ENCODE measurements at regions not wholly inside any gene's neighbourhood (a gene's known extent, or its start where the extent isn't known, plus 50 kb on each side); places are given as distances from the start of the nearest gene placed in this dataset.

- DNase-seq (ENCODE audit: low read depth) = no peak
These were observed 391.0 kb upstream of the AZI2 start for GRCh38 chr3:28739647-28740046.

DNA sequence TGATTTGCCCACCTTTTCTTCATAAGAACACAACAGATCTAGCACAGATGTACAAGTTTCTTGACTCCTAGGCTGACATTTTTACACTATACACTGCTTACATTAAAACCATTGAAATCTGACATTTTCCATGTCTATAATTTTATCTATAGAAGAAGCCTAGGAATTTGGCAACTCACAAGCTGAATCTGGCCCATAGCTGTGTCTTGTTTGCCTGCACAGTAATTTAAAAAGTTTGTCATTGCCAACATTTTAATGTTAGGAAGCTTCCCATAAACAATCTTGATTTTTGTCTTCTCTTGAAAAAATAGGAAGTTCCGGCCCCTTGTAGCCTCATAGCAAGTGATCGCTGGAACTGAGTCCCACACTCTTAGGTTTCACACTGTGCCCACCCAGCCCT, 394.6 kb upstream of the AZI2 start:
- DNase-seq (ENCODE audit: low read depth) = no peak

DNA sequence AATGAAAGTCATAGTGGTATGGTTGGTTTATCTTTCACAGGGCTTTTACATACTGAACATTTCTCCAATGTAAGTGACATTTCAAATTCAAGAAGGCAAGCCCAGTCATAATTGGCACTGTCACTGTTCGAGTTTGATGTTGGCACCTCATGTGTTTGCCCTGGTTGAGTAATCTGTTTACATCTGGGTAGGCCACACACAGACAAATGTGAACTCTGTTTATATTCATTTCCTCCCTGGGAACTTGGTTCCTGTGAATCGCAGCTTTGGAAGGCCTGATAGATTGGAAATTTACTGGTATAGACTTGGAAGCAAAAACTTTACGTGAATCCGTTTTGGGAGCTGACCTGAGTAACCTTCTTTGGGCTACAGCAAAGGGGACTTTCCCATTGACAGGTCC, 395.2 kb upstream of the AZI2 start:
- no peak for DNase-seq (ENCODE audit: low read depth)

GRCh38 chr3:28745436-28745835, 396.8 kb upstream of the AZI2 start:
- no peak for DNase-seq (ENCODE audit: low read depth)

DNA sequence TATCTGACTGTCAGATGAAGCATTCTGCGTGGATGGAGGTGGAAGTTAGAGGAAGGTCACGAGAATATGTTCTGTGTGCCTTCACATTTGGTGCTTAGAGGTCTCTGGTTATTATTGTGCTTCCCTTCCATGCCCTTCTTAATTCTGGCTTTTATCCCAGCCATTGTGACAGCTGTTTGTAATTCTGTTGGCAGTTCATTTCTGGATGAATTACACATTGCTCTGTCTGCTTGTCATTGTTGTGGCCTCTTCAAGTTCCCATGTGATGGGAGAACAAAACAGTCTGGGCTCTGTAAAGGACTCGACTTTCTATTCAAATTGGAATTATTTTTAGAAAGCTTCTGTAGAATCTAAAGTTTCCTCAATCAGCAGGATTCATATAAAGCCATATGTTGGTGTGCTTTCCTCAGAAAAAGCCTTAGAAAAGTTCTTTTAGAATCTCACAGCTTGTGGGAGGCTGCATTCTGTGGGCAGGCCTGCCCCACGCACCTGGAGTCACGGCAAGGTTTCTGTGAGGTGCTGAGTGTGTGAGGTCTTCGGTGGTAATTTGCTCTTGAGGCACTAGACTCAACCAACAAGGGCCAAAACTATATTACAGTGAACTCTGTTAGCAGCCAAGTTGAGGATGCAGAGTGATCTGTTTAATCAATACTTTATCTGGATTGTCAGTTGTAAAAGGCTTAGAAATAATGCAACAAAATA, 397.4 kb upstream of the AZI2 start:
- DNase-seq (ENCODE audit: low read depth) = no peak

DNA sequence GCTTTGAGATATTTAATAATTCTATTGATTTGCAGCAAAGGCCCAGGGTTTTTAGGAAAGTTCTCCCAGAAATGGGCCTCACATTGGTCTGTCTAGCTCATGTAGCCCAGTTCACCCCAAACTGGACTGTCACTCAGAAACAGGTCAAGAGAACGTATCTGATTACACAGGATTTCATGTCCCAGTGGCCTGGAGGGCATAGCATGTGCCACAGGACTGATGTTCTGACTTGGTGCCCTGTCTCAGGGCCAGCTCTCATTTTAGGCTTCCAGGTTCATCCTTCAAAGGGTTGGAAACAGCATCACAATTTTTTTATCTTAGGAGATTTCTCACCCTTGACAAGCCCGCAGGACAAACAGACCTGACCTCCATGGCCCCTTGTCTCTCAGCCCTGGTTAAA, 398.4 kb upstream of the AZI2 start:
- DNase-seq (ENCODE audit: low read depth) = no peak

GRCh38 chr3:28751864-28752263, 403.2 kb upstream of the AZI2 start:
- no peak for DNase-seq (ENCODE audit: low read depth)

DNA sequence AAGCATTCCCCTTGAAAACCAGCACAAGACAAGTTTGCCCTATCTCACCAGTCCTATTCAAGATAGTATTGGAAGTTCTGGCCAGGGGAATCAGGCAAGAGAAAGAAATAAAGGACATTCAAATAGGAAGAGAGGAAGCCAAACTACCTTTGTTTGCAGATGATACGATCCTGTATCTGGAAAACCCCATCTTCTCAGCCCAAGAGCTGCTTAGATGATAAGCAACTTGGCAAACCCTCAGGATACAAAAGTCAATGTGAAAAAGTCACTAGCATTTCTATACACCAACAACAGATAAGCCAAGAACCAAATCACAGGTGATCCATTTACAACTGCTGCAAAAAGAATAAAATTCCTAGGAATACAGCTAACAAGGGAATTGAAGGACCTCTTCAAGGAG, 403.7 kb upstream of the AZI2 start:
- DNase-seq (ENCODE audit: low read depth) = no peak

GRCh38 chr3:28756056-28756455, 407.4 kb upstream of the AZI2 start:
- DNase-seq (ENCODE audit: low read depth) = no peak

DNA sequence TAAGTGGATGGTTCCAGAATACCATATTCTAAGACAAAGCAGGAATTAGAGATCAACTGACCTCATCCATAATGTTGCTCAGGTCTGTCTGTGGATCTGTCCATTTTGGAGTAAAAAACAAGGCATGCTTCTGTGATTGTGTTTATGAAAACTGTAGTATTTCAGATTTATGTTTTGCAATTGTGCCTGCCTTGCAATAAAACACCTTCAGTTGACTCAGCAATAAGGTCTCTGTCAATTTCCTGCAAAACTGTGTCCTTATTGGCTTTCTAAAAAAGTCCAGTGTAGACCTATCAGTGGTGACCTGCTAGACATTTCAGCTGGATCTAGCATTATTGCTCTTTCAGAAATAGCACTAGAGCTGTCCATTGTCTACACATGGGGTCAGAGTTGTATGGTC, 409.5 kb upstream of the AZI2 start:
- no peak for DNase-seq (ENCODE audit: low read depth)

DNA sequence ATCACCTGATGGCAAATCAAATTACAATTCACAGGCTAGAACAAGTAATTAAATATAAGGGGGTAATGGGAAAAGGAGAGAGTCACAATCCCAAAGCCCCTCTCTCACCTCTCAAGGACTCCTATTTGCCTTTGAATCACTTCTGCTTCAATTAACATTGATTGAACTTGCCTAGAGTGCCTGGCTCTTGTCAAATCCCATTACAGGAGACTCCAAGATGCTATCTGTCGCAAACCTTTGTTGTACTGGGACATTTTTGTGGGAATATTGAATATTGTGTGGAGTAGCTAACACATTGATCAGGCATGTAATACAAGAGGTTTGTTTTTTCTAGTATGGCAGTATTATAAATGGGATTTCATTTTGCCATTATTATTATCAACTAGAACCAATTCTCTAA, 412.8 kb upstream of the AZI2 start:
- no peak for DNase-seq (ENCODE audit: low read depth)

DNA sequence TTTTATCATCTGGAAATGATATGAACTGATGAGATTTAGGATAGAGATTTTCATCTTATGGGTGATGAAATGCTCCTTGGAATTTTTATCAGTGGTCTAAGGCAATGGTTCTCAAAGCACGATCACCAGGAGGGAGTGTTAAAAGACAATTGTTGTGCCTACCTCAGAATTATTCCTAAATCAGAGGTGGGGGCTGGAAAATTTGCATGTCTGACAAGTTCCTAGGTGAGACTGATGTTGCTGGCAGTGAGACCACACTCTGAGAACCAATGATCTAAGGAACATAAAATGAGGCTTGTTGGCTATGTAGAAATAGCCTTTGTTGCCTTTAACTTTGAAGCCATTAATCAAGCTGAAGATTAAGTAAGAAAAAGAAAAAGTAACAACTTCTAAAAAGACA, 416.6 kb upstream of the AZI2 start:
- DNase-seq (ENCODE audit: low read depth) = no peak

DNA sequence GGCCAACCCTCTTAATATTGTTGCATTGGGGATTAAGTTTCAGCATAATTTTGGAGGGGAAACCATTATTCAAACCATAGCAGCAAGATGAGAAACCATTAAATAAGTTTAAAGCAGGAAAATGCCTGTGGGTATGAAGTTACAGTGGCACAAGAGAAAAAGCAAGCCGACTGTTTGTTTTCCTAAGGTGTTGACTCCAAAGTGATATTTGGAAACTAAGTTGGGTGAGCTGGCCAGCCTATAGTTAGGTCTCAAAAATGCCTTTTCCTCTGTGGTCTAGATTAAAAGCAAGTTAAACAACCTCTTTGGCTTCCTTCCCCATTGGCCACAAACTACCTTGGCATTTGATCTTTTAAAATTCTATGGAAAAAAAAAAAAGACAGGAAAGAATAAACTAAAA, 419.8 kb upstream of the AZI2 start:
- DNase-seq (ENCODE audit: low read depth) = no peak

- no peak for DNase-seq (ENCODE audit: low read depth)
These were observed 429.3 kb upstream of the AZI2 start for GRCh38 chr3:28777806-28778475.

DNA sequence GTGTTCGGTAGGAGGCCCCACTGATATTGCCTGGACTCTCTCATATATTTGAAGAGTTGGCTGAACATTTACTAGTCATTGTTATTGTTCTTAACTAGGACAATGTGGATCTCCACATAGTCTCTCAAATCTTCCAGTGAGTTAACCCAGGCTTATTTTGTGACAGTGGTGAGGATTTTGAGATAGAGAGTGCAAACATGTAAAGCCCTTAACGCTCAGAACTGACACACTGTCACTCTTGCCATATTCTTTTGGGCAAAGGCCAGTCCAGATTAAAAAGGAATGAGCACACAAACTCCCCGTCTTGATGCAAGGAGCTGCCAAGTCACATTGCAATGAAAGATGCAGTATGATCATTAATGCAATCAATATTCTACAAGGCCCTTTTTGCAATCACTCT, 431.9 kb upstream of the AZI2 start:
- DNase-seq (ENCODE audit: low read depth) = no peak

DNA sequence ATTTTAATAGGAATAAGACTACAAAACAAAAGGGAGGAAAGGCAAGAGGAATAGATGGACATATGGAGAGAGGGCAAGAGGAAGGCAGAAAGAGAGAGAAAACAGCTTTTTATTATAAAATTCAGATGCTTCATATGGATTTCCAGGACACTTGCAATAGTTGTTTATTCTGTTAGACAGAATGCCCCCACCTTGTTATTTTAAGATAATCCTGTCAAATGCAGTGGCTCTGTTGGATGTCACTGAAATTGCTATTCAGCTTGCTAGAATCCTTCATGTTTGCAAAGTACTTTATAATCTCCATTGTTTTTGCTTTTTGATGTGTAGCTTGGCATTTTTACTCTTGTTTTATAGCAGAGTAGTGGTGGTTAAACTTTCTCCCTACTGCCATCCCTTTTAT, 432.4 kb upstream of the AZI2 start:
- no peak for DNase-seq (ENCODE audit: low read depth)

GRCh38 chr3:28786446-28786845, 437.8 kb upstream of the AZI2 start:
- DNase-seq (ENCODE audit: low read depth) = no peak

- no peak for DNase-seq (ENCODE audit: low read depth)
These were observed 439.9 kb upstream of the AZI2 start for GRCh38 chr3:28788571-28788970.

DNA sequence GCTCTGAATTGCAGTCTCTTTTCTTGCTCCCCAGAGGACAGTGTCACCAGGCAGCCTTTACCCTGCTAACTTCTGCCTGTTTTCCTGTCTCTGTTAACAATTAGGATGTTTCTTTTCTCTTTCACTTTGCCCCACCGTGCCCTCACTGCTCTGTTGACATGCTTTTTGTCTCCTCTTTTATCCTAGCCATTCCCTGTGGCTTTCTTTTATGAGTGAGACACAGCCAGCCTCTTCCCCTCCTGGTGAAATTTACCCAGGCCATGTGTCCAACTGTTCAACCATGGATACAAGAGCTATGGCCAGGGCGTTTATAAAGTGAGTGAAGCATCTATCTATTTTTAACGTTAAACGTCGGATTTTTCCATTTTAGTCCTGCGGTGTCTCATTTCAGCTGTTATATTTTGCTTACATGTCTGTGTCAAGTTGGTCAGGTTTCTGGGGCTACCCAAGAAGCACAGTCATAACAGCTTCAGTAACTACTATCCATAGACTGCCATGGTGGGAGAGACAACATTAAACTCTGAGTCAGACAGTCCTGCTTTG, 443.2 kb upstream of the AZI2 start:
- no peak for DNase-seq (ENCODE audit: low read depth)

GRCh38 chr3:28792604-28793003, 444.0 kb upstream of the AZI2 start:
- no peak for DNase-seq (ENCODE audit: low read depth)

DNA sequence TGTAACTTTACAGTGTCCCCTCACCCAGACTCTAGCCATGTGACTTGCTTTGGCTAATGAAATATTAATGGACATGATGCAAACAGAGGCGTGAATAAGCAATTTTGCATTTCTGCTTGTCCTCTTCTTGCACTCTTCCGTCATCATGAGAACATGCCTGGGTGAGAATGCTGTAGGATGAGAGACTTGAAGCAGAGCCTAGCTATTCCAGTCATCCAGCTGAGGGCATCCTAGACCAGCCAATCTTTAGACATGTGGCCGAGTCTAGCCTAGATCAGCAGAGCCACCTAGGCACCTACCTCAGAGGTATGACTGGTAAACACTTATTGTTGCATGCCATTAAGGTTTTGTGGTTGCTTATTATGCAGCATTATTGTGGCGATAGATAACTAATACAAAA, 450.5 kb upstream of the AZI2 start:
- DNase-seq (ENCODE audit: low read depth) = no peak

DNA sequence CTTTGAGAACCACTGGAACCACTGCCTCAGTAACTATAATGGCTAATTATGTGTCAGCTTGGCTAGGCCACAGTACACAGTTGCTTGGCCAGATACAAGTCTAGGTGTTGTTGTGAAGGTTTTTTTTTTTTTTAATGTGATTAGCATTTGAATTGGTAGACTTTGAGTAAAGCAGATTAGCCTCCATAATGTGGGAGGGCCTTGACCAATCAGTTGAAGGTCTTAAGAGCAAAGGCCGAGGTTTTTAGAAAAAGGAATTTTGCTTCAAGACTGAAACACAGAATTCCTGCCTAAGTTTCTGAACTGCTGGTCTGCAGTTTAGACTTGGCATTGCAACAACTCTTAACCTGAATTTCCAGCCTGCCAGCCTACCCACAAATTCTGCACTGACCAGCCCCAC, 451.6 kb upstream of the AZI2 start:
- DNase-seq (ENCODE audit: low read depth) = no peak

DNA sequence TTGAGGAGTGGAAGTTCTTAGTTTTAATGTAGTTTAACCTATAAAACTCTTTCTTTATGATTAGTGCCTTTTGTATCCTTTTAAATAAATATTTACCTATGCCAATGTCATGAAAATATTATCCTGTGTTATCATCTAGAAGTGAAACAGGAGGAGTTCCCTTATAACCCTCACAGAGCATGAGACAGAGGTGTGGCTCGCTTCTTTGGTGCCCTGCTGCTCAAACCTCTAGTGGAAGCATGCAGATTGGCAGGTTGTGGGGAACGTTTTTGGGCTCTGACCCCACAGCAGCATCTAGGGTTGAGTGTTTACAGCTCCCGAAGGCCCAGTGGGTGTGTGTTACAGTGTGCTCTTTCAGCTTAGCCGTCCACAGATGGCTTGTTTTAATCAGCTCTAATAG, 459.4 kb upstream of the AZI2 start:
- DNase-seq (ENCODE audit: low read depth) = no peak

GRCh38 chr3:28816017-28816416, 464.9 kb upstream of the RBMS3 start:
- no peak for DNase-seq (ENCODE audit: low read depth)
